GM12878 (cell line): ENCODE measurements at regions not wholly inside any gene's neighbourhood (a gene's known extent, or its start where the extent isn't known, plus 50 kb on each side); places are given as distances from the start of the nearest gene placed in this dataset.

Experiments used
- ETV6 ChIP-seq, 2 experiments: fragments of 450-650 bp in 1 of 2; IDR thresholded peaks in 1 of 2; conservative IDR thresholded peaks in 1 of 2; 2 replicates each; pipeline ENCODE4 v1.6.1; 2014; ENCODE audit warnings: antibody characterized with exemption in 1 of 2, borderline replicate concordance in 1 of 2, low read depth in 1 of 2, mild to moderate bottlenecking in 1 of 2, moderate library complexity in 1 of 2
- HCFC1 ChIP-seq: fragments of 150-350 bp; IDR thresholded peaks from 2 replicates; pipeline ENCODE4 v1.6.1; 2014; ENCODE audit warnings: low read length
- NRF1 ChIP-seq: conservative IDR thresholded peaks from 2 replicates; pipeline ENCODE4 v1.6.1; 2011; ENCODE audit warnings: mild to moderate bottlenecking, low read depth, low read length, improper control_type of control experiment
- PAX8 ChIP-seq: fragments of 450-650 bp; IDR thresholded peaks from 2 replicates; pipeline ENCODE4 v1.6.1; 2017; ENCODE audit warnings: mild to moderate bottlenecking, moderate library complexity
- SRF ChIP-seq, 2 experiments: IDR thresholded peaks; 2 replicates each; pipeline ENCODE4 v1.6.1; 2011; ENCODE audit warnings: low read depth in 2 of 2, low read length in 2 of 2, mild to moderate bottlenecking in 1 of 2, moderate library complexity in 1 of 2
- TF ChIP-seq, protein P1 (sequence below), 3 experiments: IDR thresholded peaks in 2 of 3; conservative IDR thresholded peaks in 1 of 3; 2 replicates each; pipeline ENCODE4 v1.5.1; 2011; ENCODE audit warnings: low read depth in 3 of 3, low read length in 3 of 3, mild to moderate bottlenecking in 3 of 3, control low read depth in 2 of 3, moderate library complexity in 2 of 3, inconsistent platforms in 1 of 3, mixed read lengths in 1 of 3; ENCODE audit not compliant: control insufficient read depth in 2 of 3, insufficient read depth in 1 of 3; ENCODE audit errors: extremely low read depth in 1 of 3
- TF ChIP-seq, protein P2 (sequence below): fragments of 150-350 bp; IDR thresholded peaks from 2 replicates; pipeline ENCODE4 v1.6.1; 2016; ENCODE audit warnings: low read depth, low read length

DNA sequence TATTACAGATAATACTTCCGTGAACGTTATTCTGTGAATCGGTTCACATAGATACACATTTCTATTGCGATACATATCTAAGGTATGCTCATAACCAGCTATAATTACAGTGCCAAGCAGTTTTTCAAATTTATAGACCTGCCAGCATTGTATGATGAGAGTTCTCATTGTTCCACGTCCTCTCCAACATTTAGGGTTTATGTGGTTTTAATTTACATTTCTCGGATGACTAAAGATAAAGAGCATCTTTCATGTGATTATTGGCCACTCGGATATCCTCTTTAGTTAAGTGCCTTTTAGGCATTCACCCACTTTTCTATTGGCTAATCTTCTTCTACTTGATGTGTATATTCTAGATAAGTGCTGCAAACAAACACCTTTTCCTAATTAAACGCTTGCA is 134.7 kb upstream of the CCDC54 start:
- TF ChIP-seq PAX8, result no peak
- TF ChIP-seq HCFC1, result no peak
- TF ChIP-seq NRF1, result no peak
- TF ChIP-seq, protein P1, sequence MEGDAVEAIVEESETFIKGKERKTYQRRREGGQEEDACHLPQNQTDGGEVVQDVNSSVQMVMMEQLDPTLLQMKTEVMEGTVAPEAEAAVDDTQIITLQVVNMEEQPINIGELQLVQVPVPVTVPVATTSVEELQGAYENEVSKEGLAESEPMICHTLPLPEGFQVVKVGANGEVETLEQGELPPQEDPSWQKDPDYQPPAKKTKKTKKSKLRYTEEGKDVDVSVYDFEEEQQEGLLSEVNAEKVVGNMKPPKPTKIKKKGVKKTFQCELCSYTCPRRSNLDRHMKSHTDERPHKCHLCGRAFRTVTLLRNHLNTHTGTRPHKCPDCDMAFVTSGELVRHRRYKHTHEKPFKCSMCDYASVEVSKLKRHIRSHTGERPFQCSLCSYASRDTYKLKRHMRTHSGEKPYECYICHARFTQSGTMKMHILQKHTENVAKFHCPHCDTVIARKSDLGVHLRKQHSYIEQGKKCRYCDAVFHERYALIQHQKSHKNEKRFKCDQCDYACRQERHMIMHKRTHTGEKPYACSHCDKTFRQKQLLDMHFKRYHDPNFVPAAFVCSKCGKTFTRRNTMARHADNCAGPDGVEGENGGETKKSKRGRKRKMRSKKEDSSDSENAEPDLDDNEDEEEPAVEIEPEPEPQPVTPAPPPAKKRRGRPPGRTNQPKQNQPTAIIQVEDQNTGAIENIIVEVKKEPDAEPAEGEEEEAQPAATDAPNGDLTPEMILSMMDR (IDR thresholded peaks at IDR 0.05 in 2 of 3, conservative IDR thresholded peaks at IDR 0.05 in 1 of 3; ENCODE audit: control insufficient read depth in 2 of 3, extremely low read depth in 1 of 3, insufficient read depth in 1 of 3, low read depth in 3 of 3, low read length in 3 of 3), result no peak
- no peak for TF ChIP-seq ETV6 (conservative IDR thresholded peaks at IDR 0.05 in 1 of 2, IDR thresholded peaks at IDR 0.05 in 1 of 2; ENCODE audit: borderline replicate concordance in 1 of 2, low read depth in 1 of 2)
- no peak for TF ChIP-seq SRF (IDR thresholded peaks at IDR 0.05; ENCODE audit: low read depth in 2 of 2, low read length in 2 of 2)
- TF ChIP-seq, protein P2, sequence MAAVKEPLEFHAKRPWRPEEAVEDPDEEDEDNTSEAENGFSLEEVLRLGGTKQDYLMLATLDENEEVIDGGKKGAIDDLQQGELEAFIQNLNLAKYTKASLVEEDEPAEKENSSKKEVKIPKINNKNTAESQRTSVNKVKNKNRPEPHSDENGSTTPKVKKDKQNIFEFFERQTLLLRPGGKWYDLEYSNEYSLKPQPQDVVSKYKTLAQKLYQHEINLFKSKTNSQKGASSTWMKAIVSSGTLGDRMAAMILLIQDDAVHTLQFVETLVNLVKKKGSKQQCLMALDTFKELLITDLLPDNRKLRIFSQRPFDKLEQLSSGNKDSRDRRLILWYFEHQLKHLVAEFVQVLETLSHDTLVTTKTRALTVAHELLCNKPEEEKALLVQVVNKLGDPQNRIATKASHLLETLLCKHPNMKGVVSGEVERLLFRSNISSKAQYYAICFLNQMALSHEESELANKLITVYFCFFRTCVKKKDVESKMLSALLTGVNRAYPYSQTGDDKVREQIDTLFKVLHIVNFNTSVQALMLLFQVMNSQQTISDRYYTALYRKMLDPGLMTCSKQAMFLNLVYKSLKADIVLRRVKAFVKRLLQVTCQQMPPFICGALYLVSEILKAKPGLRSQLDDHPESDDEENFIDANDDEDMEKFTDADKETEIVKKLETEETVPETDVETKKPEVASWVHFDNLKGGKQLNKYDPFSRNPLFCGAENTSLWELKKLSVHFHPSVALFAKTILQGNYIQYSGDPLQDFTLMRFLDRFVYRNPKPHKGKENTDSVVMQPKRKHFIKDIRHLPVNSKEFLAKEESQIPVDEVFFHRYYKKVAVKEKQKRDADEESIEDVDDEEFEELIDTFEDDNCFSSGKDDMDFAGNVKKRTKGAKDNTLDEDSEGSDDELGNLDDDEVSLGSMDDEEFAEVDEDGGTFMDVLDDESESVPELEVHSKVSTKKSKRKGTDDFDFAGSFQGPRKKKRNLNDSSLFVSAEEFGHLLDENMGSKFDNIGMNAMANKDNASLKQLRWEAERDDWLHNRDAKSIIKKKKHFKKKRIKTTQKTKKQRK, result no peak
